ENCODE measurements at regions not wholly inside any gene's neighbourhood (a gene's known extent, or its start where the extent isn't known, plus 50 kb on each side); places are given as distances from the start of the nearest gene placed in this dataset.

DNA sequence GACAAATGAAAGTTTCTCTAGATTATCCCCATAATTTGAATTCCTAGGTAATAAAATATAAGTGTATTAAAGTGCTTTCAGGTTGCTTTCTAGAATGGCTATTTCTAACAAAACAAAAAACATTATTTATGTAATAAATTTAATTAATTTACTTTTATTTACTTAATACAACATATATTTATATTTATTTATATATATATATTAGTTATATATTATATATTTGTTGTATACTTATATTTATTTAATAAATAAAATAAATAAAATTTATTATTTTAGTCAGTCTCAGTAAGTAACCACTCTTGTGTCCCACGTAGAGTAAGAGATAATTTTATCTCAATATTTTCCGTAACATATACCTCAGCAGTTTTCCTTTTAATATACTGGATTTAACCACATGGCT, 1031.6 kb upstream of the CNTN5 start:
- Histone ChIP-seq H3K9me1 (ENCODE audit: control insufficient read depth, extremely low read depth, insufficient read depth, low read length) (no peaks in the 10 kb centered on the region), H3K27ac (ENCODE audit: control insufficient read depth, insufficient read depth, low read length) (no peak overlapping the region), H3K4me1 (ENCODE audit: control insufficient read depth, extremely low read depth, insufficient read depth, low read length) (no peaks in the 10 kb centered on the region), H3K27me3 (ENCODE audit: control insufficient read depth, extremely low read depth, insufficient read depth, low read length) (no peaks in the 10 kb centered on the region), H3K4me3 (ENCODE audit: control insufficient read depth in 2 of 3, extremely low read depth in 1 of 3, insufficient read depth in 2 of 3, low read depth in 1 of 3, low read length in 3 of 3) (no peak overlapping the region), H3K4me2 (ENCODE audit: control insufficient read depth, extremely low read depth, insufficient read depth, low read depth, low read length) (no peak overlapping the region), H3K9me3 (ENCODE audit: control insufficient read depth, low read depth, low read length) (no peaks in the 10 kb centered on the region), H3K9ac (ENCODE audit: control insufficient read depth, extremely low read depth, insufficient read depth, low read length) (no peak overlapping the region), H2AFZ (ENCODE audit: control insufficient read depth, low read length) (no peak overlapping the region), H3K36me3 (ENCODE audit: control insufficient read depth in 2 of 2, extremely low read depth in 1 of 2, insufficient read depth in 2 of 2, low read length in 2 of 2) (no peaks in the 10 kb centered on the region), H4K20me1 (ENCODE audit: control insufficient read depth, extremely low read depth, insufficient read depth, low read length) (no peaks in the 10 kb centered on the region), H3K79me2 (ENCODE audit: control insufficient read depth, insufficient read depth, low read length) (no peaks in the 10 kb centered on the region)
- dilution Hi-C loops (cut with MboI; ENCODE audit: extremely low pct_ligation_motif_present, low sequenced_read_pairs), result no loop called here
- FAIRE-seq (no peak), DNase-seq (ENCODE audit: low read depth, low spot score) (no peak)
- TF ChIP-seq EZH2 (IDR thresholded peaks at IDR 0.05; ENCODE audit: low read length), result no peak
- TF ChIP-seq, protein P1, sequence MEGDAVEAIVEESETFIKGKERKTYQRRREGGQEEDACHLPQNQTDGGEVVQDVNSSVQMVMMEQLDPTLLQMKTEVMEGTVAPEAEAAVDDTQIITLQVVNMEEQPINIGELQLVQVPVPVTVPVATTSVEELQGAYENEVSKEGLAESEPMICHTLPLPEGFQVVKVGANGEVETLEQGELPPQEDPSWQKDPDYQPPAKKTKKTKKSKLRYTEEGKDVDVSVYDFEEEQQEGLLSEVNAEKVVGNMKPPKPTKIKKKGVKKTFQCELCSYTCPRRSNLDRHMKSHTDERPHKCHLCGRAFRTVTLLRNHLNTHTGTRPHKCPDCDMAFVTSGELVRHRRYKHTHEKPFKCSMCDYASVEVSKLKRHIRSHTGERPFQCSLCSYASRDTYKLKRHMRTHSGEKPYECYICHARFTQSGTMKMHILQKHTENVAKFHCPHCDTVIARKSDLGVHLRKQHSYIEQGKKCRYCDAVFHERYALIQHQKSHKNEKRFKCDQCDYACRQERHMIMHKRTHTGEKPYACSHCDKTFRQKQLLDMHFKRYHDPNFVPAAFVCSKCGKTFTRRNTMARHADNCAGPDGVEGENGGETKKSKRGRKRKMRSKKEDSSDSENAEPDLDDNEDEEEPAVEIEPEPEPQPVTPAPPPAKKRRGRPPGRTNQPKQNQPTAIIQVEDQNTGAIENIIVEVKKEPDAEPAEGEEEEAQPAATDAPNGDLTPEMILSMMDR (optimal IDR thresholded peaks at IDR 0.05 in 1 of 3, IDR thresholded peaks at IDR 0.05 in 1 of 3, conservative IDR thresholded peaks at IDR 0.05 in 1 of 3; ENCODE audit: extremely low read depth in 1 of 3, insufficient read depth in 2 of 3, low read length in 3 of 3), result no peak

DNA sequence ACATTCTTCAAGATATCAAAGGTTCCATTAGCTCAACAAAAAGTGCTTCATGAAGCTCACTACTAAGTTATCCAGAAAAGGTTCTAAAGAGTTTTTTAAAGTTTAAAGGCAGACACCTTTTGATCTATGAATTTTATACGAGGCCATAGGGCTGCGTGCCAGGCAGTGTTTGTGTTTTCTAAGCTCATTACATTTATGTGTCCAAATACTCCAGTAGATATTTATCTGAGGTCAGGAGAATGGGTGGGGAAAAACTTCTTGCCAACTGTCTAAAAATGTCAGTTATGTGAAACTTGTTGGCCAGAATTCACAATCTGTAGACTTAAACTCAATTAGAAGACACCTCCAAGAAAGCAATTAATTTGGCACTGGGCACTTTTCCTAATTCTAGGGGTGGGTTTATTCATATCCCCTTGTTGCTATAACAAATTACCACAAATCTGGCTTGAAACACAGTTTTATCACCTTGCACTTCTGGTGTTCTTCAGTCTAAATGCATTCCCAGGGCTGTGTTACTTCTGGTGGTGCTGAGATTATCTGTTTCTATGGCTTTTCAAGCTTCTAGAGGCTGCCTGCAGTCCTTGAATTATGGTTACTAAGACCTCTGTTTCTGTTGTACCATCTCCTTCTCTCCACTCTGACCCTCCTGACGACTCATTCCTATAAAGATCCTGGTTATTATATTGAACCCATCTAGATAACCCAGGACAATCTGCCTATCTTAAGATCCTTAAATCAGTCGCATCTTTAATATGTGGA, 1030.4 kb upstream of the CNTN5 start:
- FAIRE-seq (no peak), DNase-seq (ENCODE audit: low read depth, low spot score) (no peak)
- H3K9me1 ChIP-seq (ENCODE audit: control insufficient read depth, extremely low read depth, insufficient read depth, low read length), result no peaks in the 10 kb centered on the region
- no peak overlapping the region for H3K9ac ChIP-seq (ENCODE audit: control insufficient read depth, extremely low read depth, insufficient read depth, low read length)
- TF ChIP-seq, protein P1 (optimal IDR thresholded peaks at IDR 0.05 in 1 of 3, IDR thresholded peaks at IDR 0.05 in 1 of 3, conservative IDR thresholded peaks at IDR 0.05 in 1 of 3; ENCODE audit: extremely low read depth in 1 of 3, insufficient read depth in 2 of 3, low read length in 3 of 3), result no peak
- TF ChIP-seq EZH2 (IDR thresholded peaks at IDR 0.05; ENCODE audit: low read length), result no peak
- no peaks in the 10 kb centered on the region for H3K79me2 ChIP-seq (ENCODE audit: control insufficient read depth, insufficient read depth, low read length)
- no peak overlapping the region for H3K4me2 ChIP-seq (ENCODE audit: control insufficient read depth, extremely low read depth, insufficient read depth, low read depth, low read length)
- dilution Hi-C loops (cut with MboI; ENCODE audit: extremely low pct_ligation_motif_present, low sequenced_read_pairs), result no loop called here
- H3K27me3 ChIP-seq (ENCODE audit: control insufficient read depth, extremely low read depth, insufficient read depth, low read length), result no peaks in the 10 kb centered on the region
- no peaks in the 10 kb centered on the region for H4K20me1 ChIP-seq (ENCODE audit: control insufficient read depth, extremely low read depth, insufficient read depth, low read length)
- no peaks in the 10 kb centered on the region for H3K9me3 ChIP-seq (ENCODE audit: control insufficient read depth, low read depth, low read length)
- no peak overlapping the region for H3K4me3 ChIP-seq (ENCODE audit: control insufficient read depth in 2 of 3, extremely low read depth in 1 of 3, insufficient read depth in 2 of 3, low read depth in 1 of 3, low read length in 3 of 3)
- H3K27ac ChIP-seq (ENCODE audit: control insufficient read depth, insufficient read depth, low read length), result no peak overlapping the region
- H3K4me1 ChIP-seq (ENCODE audit: control insufficient read depth, extremely low read depth, insufficient read depth, low read length), result no peaks in the 10 kb centered on the region
- H3K36me3 ChIP-seq (ENCODE audit: control insufficient read depth in 2 of 2, extremely low read depth in 1 of 2, insufficient read depth in 2 of 2, low read length in 2 of 2), result no peaks in the 10 kb centered on the region
- no peak overlapping the region for H2AFZ ChIP-seq (ENCODE audit: control insufficient read depth, low read length)
